WI38 (cell line): ENCODE measurements at regions not wholly inside any gene's neighbourhood (a gene's known extent, or its start where the extent isn't known, plus 50 kb on each side); places are given as distances from the start of the nearest gene placed in this dataset.

Experiments used
- H3K4me3 ChIP-seq: 2 replicates; pipeline ENCODE4 v1.5.1; 2011; ENCODE audit warnings: low read depth, mild to moderate bottlenecking, control low read depth, low read length
- CTCF ChIP-seq: IDR thresholded peaks from 2 replicates; pipeline ENCODE4 v1.5.1; 2012; ENCODE audit warnings: low read depth, mild to moderate bottlenecking, control low read depth, low read length

GRCh38 chr11:70645537-70645936 is 247.2 kb downstream of the CTTN start:
- H3K4me3 ChIP-seq = no peak overlapping the region
- TF ChIP-seq CTCF = no peak

GRCh38 chr11:70646272-70647049 is 248.1 kb downstream of the CTTN start:
- no peak for TF ChIP-seq CTCF
- no peak overlapping the region for H3K4me3 ChIP-seq

GRCh38 chr11:70647188-70648166 is 249.1 kb downstream of the CTTN start:
- no peak overlapping the region for H3K4me3 ChIP-seq
- no peak for TF ChIP-seq CTCF

GRCh38 chr11:70650075-70650909 is 252.0 kb downstream of the CTTN start:
- H3K4me3 ChIP-seq = no peak overlapping the region
- TF ChIP-seq CTCF = no peak

- H3K4me3 ChIP-seq = no peak overlapping the region
- TF ChIP-seq CTCF = no peak
Measured at GRCh38 chr11:70651031-70651430, 252.7 kb downstream of the CTTN start.

GRCh38 chr11:70654016-70654415 is 255.7 kb downstream of the CTTN start:
- no peak for TF ChIP-seq CTCF
- H3K4me3 ChIP-seq = no peak overlapping the region
